Testis (tissue), 2 donors: ENCODE measurements at regions not wholly inside any gene's neighbourhood (a gene's known extent, or its start where the extent isn't known, plus 50 kb on each side); places are given as distances from the start of the nearest gene placed in this dataset.
"Not testable (repeated sequence)": the region's sequence is repeated elsewhere in the genome, so short reads cannot be mapped to it uniquely, and the experiment has no call there.

Experiments
- DNase-seq: peaks from one replicate; pipeline ENCODE4 v3.0.0-alpha.2; 2019
- H3K27ac ChIP-seq, 2 donors: fragments of 200-600 bp; sonication (generic); one replicate each; pipeline ENCODE4 v1.5.1; 2019
- H3K27me3 ChIP-seq: fragments of 200-600 bp; sonication (generic); one replicate; pipeline ENCODE4 v1.5.1; 2019
- H3K36me3 ChIP-seq: fragments of 200-600 bp; sonication (generic); one replicate; pipeline ENCODE4 v1.5.1; 2017; ENCODE audit warnings: low read depth; ENCODE audit errors: missing control alignments
- H3K4me1 ChIP-seq: fragments of 200-600 bp; sonication (generic); one replicate; pipeline ENCODE4 v1.5.1; 2019
- H3K4me3 ChIP-seq, 2 donors: fragments of 200-600 bp; sonication (generic); one replicate each; pipeline ENCODE4 v1.5.1; 2017 to 2019
- H3K9me3 ChIP-seq: fragments of 200-600 bp; sonication (generic); one replicate; pipeline ENCODE4 v1.5.1; 2017
- POLR2A ChIP-seq: fragments of 450-650 bp; IDR thresholded peaks from one replicate; pipeline ENCODE4 v1.6.1; 2017; ENCODE audit warnings: antibody characterized with exemption, mild to moderate bottlenecking, moderate library complexity
- WGBS, 2 donors: methylation state at CpG; one replicate each; pipeline ENCODE4 v1.1.5; 2018; 5-methylcytosine and 5-hydroxymethylcytosine counted together
- intact Hi-C: fragments of 100-400 bp; cut with DNase I; formaldehyde crosslinking; loops from one replicate; pipeline ENCODE4 v1.15.1; 2023; ENCODE audit warnings: low total_unique reads
- TF ChIP-seq, protein P1 (sequence below), 3 experiments: fragments of 450-650 bp in 2 of 3; fragments of 200-600 bp in 1 of 3; sonication (generic) in 1 of 3; IDR thresholded peaks; one replicate each; pipeline ENCODE4 v1.5.1; 2016 to 2019; ENCODE audit warnings: antibody characterized with exemption in 3 of 3, mild to moderate bottlenecking in 2 of 3, moderate library complexity in 1 of 3

DNA sequence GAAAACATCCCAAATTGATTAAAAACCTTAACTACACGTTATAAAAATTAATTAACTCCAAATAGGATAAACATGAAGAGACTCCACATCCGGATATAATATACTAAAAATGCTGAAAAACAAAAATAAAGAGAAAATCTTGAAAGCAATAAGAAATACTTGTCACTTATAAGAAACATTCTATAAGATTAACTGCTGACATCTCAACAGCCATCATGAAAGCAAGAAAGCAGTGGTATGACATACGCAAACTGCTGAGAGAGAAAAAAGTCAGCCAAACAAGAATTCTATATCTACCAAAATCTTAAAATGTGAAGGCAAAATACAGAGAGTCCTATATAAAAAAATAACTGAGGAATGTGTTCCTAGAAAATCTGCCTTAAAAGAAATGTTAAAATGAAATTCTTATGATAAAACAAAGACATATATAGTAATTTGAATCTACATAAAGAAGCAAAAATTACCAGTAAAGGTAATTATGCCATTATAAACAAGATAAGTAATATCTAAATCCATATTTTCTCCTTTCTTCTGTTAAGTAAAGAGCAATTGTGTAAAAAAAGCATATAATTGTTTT is 1851.1 kb downstream of the PCDH9 start:
- intact Hi-C loops: no loop called here
- no peak for DNase-seq
- WGBS, 2 donors: 63% methylated on average over 3 of the region's 3 CpGs

DNA sequence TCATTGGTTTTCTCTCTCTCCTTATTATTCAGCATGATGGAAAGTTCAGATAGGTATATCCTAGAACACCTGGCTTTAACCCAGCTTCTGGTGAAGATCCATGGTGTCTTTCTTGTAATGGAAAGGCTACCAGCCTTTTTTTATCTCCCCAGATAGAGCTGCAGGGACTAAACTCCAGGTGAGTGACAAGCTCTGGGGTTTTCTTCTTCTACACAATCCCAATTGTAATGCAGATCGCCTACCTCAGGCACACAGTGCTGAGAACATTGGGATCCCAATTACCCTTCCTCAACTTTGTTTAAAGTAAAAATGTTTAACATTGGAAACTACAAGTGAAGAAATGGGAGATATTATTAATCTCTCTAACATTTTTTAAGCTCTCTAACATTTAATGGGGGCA is 1851.7 kb downstream of the PCDH9 start:
- Histone ChIP-seq H3K9me3 (no peaks in the 10 kb centered on the region), H3K4me1 (no peaks in the 10 kb centered on the region), H3K27me3 (no peaks in the 10 kb centered on the region), H3K27ac (no peak overlapping the region), H3K36me3 (no peaks in the 10 kb centered on the region), H3K4me3 (no peak overlapping the region)
- no peak for DNase-seq
- 69 to 94% methylated on average over 1 of the region's 1 CpG for WGBS, 2 donors
- TF ChIP-seq, protein P1, sequence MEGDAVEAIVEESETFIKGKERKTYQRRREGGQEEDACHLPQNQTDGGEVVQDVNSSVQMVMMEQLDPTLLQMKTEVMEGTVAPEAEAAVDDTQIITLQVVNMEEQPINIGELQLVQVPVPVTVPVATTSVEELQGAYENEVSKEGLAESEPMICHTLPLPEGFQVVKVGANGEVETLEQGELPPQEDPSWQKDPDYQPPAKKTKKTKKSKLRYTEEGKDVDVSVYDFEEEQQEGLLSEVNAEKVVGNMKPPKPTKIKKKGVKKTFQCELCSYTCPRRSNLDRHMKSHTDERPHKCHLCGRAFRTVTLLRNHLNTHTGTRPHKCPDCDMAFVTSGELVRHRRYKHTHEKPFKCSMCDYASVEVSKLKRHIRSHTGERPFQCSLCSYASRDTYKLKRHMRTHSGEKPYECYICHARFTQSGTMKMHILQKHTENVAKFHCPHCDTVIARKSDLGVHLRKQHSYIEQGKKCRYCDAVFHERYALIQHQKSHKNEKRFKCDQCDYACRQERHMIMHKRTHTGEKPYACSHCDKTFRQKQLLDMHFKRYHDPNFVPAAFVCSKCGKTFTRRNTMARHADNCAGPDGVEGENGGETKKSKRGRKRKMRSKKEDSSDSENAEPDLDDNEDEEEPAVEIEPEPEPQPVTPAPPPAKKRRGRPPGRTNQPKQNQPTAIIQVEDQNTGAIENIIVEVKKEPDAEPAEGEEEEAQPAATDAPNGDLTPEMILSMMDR (IDR thresholded peaks at IDR 0.05): no peak
- no peak for TF ChIP-seq POLR2A
- intact Hi-C loops: no loop called here

More for the DNA sequence above, 1851.1 kb downstream of the PCDH9 start:
- H3K27ac ChIP-seq: no peak overlapping the region
- H3K4me1 ChIP-seq: no peaks in the 10 kb centered on the region
- H3K9me3 ChIP-seq: no peaks in the 10 kb centered on the region
- H3K36me3 ChIP-seq: no peaks in the 10 kb centered on the region
- no peak for TF ChIP-seq POLR2A
- no peaks in the 10 kb centered on the region for H3K27me3 ChIP-seq
- no peak overlapping the region for H3K4me3 ChIP-seq

DNA sequence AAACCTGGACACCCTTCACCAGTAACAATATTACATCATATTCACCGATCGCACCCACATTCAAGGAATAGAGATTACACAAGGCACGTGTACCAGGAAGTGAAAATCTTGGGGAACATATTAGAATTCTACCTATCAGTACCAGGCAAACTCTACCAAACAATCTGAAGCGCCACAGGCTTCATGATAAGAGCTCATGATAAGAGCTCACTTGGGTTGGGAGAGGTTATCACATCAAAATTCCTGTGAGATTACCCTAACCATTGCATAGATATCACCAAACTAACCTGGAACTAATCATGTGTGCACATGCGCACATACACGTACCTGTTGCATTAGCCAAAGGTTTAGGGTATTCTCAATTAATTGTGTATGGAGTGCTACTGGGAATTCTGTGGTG is 1861.3 kb downstream of the PCDH9 start:
- DNase-seq: no peak
- Histone ChIP-seq H3K36me3 (no peaks in the 10 kb centered on the region), H3K9me3 (no peaks in the 10 kb centered on the region), H3K4me1 (no peaks in the 10 kb centered on the region), H3K27ac (no peak overlapping the region), H3K4me3 (no peak overlapping the region), H3K27me3 (no peaks in the 10 kb centered on the region)
- no peak for TF ChIP-seq POLR2A
- TF ChIP-seq, protein P1 (IDR thresholded peaks at IDR 0.05): no peak
- intact Hi-C loops: no loop called here
- WGBS, 2 donors: 86 to 92% methylated on average over 6 of the region's 6 CpGs

DNA sequence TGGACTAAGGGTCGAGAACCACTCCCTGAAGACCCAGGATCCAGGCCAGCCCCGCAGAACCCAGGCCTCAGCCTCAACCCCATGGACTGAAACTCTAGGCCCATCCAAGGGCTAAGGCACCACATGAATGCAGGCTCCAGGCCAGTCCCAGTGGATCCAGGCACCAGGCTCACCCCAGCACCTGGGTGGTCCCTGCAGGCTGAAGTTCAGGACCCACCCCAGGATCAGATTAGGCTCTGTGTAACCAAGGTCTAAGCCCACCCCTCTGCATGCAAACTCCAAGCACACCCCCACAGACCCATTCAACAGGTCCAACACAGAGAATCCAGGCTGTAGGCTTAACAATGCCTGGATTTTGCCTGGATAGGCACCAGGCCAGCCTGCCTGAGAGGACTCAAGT is 1876.2 kb downstream of the PCDH9 start:
- H3K4me1 ChIP-seq: no peaks in the 10 kb centered on the region
- H3K9me3 ChIP-seq: no peaks in the 10 kb centered on the region
- H3K36me3 ChIP-seq: no peaks in the 10 kb centered on the region
- H3K27ac ChIP-seq: no peak overlapping the region
- no peak for DNase-seq
- WGBS, 2 donors: 86% methylated on average over 2 of the region's 2 CpGs; no CpG with 5 or more reads in 1 of the 2 donors
- intact Hi-C loops: no loop called here
- no peaks in the 10 kb centered on the region for H3K27me3 ChIP-seq
- TF ChIP-seq POLR2A: no peak
- TF ChIP-seq, protein P1 (IDR thresholded peaks at IDR 0.05): no peak
- H3K4me3 ChIP-seq: no peak overlapping the region

DNA sequence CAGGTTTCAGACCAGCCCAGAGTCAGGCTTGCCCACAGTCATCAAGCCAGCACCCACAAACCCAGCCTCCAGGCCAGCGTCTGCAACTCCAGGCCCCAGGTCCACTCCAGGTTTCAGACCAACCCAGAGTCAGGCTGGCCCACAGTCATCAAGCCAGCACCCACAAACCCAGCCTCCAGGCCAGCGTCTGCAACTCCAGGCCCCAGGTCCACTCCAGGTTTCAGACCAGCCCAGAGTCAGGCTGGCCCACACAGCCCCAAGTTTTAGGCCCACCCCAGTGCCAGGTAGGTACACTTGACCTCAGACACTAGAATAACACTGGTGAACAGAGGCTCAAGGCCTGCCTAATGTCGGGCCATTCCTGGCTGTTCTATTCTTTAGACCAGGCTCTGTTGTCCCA is 1877.0 kb downstream of the PCDH9 start:
- H3K4me3 ChIP-seq, H3K9me3 ChIP-seq, H3K4me1 ChIP-seq, DNase-seq, H3K27me3 ChIP-seq, H3K27ac ChIP-seq, H3K36me3 ChIP-seq, intact Hi-C loops: not testable (repeated sequence)
- WGBS, 2 donors: 94 to 100% methylated on average over 3 of the region's 3 CpGs

DNA sequence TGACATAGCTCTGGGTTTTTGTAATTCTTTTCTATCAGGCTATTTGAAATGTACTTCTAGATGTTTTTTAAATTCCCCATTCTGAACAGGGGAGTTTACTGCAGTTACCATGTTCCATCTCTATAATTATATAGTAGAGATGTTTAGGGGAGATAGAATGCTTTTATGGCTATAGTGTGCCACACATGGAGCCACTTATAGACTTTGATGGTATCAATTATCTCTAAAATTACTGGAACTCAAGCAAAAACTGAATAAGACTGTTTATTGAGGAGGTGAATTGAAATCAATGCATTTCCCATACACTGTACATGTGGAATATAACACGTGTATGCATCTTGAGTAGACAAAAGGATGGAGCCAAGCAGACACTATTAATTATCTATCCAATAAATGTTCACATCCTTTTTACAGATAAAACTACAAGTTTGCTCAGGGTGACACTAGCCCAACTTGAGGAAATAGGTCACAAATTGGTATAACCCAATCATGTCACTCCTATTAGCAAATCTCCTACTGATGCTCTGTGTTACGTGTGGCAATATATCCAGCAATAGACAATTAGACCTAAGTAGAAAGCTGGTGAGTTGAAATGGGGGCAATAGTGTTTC is 1882.6 kb downstream of the PCDH9 start:
- Histone ChIP-seq H3K4me1 (no peaks in the 10 kb centered on the region), H3K9me3 (no peaks in the 10 kb centered on the region), H3K27me3 (no peaks in the 10 kb centered on the region), H3K4me3 (no peak overlapping the region), H3K36me3 (no peaks in the 10 kb centered on the region), H3K27ac (no peak overlapping the region)
- TF ChIP-seq, protein P1 (IDR thresholded peaks at IDR 0.05): no peak
- no peak for TF ChIP-seq POLR2A
- 84 to 95% methylated on average over 2 of the region's 2 CpGs for WGBS, 2 donors
- intact Hi-C loops: no loop called here
- no peak for DNase-seq
